ENCODE measurements at regions not wholly inside any gene's neighbourhood (a gene's known extent, or its start where the extent isn't known, plus 50 kb on each side); places are given as distances from the start of the nearest gene placed in this dataset.

- TF ChIP-seq MAX (IDR thresholded peaks at IDR 0.05), result no peak
- no peak for TF ChIP-seq EGR1 (IDR thresholded peaks at IDR 0.05)
- TF ChIP-seq FOXM1 (IDR thresholded peaks at IDR 0.05; ENCODE audit: borderline replicate concordance, low read depth), result no peak
- no peak for TF ChIP-seq RAD21 (IDR thresholded peaks at IDR 0.05; ENCODE audit: low read depth)
- no peak for TF ChIP-seq YY1 (IDR thresholded peaks at IDR 0.05; ENCODE audit: low read depth)
- TF ChIP-seq, protein P1, sequence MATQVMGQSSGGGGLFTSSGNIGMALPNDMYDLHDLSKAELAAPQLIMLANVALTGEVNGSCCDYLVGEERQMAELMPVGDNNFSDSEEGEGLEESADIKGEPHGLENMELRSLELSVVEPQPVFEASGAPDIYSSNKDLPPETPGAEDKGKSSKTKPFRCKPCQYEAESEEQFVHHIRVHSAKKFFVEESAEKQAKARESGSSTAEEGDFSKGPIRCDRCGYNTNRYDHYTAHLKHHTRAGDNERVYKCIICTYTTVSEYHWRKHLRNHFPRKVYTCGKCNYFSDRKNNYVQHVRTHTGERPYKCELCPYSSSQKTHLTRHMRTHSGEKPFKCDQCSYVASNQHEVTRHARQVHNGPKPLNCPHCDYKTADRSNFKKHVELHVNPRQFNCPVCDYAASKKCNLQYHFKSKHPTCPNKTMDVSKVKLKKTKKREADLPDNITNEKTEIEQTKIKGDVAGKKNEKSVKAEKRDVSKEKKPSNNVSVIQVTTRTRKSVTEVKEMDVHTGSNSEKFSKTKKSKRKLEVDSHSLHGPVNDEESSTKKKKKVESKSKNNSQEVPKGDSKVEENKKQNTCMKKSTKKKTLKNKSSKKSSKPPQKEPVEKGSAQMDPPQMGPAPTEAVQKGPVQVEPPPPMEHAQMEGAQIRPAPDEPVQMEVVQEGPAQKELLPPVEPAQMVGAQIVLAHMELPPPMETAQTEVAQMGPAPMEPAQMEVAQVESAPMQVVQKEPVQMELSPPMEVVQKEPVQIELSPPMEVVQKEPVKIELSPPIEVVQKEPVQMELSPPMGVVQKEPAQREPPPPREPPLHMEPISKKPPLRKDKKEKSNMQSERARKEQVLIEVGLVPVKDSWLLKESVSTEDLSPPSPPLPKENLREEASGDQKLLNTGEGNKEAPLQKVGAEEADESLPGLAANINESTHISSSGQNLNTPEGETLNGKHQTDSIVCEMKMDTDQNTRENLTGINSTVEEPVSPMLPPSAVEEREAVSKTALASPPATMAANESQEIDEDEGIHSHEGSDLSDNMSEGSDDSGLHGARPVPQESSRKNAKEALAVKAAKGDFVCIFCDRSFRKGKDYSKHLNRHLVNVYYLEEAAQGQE (IDR thresholded peaks at IDR 0.05; ENCODE audit: low read depth), result no peak
- no peak for TF ChIP-seq CREB1 (IDR thresholded peaks at IDR 0.05; ENCODE audit: low read depth)
- no peak for TF ChIP-seq TCF12 (IDR thresholded peaks at IDR 0.05; ENCODE audit: low read depth)
- TF ChIP-seq CEBPB (IDR thresholded peaks at IDR 0.05), result no peak
- no peak for TF ChIP-seq EP300 (IDR thresholded peaks at IDR 0.05; ENCODE audit: borderline replicate concordance)
- no peak for TF ChIP-seq TEAD4 (IDR thresholded peaks at IDR 0.05)
Measured at GRCh38 chr12:115213538-115214016, 529.6 kb upstream of the TBX3 start.

DNA sequence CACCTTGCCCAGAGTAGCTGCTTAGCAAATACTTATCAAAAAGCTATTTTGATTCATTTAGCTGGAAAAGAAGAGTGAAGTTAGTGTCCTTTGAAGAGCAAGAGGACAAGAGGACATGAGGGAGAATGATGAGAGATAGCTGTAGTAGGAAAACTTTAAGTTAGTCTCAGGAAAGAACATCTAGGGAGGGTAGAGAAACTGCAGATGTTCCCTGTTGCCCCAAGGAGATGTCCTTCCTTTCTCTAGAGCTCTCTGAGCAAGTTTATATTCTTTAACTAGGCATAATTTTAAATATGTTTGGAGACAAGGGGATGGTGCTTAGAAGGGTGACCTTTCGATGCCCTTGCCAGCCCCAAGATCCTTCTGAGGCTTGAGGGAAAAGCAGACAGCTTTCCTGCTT, 529.1 kb upstream of the TBX3 start:
- TF ChIP-seq EP300 (IDR thresholded peaks at IDR 0.05; ENCODE audit: borderline replicate concordance) (no peak), TEAD4 (IDR thresholded peaks at IDR 0.05) (no peak), YY1 (IDR thresholded peaks at IDR 0.05; ENCODE audit: low read depth) (no peak), ZBTB7A (IDR thresholded peaks at IDR 0.05; ENCODE audit: low read depth) (no peak), TCF12 (IDR thresholded peaks at IDR 0.05; ENCODE audit: low read depth) (no peak), FOXM1 (IDR thresholded peaks at IDR 0.05; ENCODE audit: borderline replicate concordance, low read depth) (no peak), EGR1 (IDR thresholded peaks at IDR 0.05) (no peak), CEBPB (IDR thresholded peaks at IDR 0.05) (no peak), NFIC (IDR thresholded peaks at IDR 0.05) (no peak), CREB1 (IDR thresholded peaks at IDR 0.05; ENCODE audit: low read depth) (no peak), RAD21 (IDR thresholded peaks at IDR 0.05; ENCODE audit: low read depth) (no peak), TAF1 (IDR thresholded peaks at IDR 0.05; ENCODE audit: low read depth) (no peak), MAX (IDR thresholded peaks at IDR 0.05) (no peak)
- TF ChIP-seq, protein P2, sequence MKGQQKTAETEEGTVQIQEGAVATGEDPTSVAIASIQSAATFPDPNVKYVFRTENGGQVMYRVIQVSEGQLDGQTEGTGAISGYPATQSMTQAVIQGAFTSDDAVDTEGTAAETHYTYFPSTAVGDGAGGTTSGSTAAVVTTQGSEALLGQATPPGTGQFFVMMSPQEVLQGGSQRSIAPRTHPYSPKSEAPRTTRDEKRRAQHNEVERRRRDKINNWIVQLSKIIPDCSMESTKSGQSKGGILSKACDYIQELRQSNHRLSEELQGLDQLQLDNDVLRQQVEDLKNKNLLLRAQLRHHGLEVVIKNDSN (IDR thresholded peaks at IDR 0.05), result no peak
- TF ChIP-seq, protein P1 (IDR thresholded peaks at IDR 0.05; ENCODE audit: low read depth), result no peak

DNA sequence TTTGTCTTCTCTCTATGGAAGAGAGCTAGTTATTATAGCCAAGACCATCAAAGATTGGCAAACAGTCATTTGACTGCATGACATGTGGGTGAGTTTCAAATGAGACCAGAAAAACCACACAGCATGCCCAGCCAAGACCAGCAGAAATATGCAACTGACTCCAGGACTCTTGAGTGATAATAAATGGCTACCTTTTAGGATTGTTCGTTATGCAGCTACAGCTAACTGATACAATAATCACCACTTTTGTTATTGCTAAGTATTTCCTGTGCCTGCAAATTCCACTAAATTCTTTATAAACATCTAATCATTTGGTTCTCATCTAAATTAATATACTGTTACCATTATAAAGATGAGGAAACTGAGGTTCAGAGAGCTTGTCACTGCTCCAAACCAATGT, 528.4 kb upstream of the TBX3 start:
- TF ChIP-seq FOXM1 (IDR thresholded peaks at IDR 0.05; ENCODE audit: borderline replicate concordance, low read depth), result no peak
- TF ChIP-seq CREB1 (IDR thresholded peaks at IDR 0.05; ENCODE audit: low read depth), result no peak
- TF ChIP-seq RAD21 (IDR thresholded peaks at IDR 0.05; ENCODE audit: low read depth), result no peak
- no peak for TF ChIP-seq EP300 (IDR thresholded peaks at IDR 0.05; ENCODE audit: borderline replicate concordance)
- TF ChIP-seq EGR1 (IDR thresholded peaks at IDR 0.05), result no peak
- TF ChIP-seq, protein P1 (IDR thresholded peaks at IDR 0.05; ENCODE audit: low read depth), result no peak
- no peak for TF ChIP-seq CEBPB (IDR thresholded peaks at IDR 0.05)
- TF ChIP-seq, protein P2 (IDR thresholded peaks at IDR 0.05), result no peak
- TF ChIP-seq TEAD4 (IDR thresholded peaks at IDR 0.05), result no peak
- TF ChIP-seq MAX (IDR thresholded peaks at IDR 0.05), result no peak
- no peak for TF ChIP-seq NFIC (IDR thresholded peaks at IDR 0.05)
- TF ChIP-seq TAF1 (IDR thresholded peaks at IDR 0.05; ENCODE audit: low read depth), result no peak
- no peak for TF ChIP-seq YY1 (IDR thresholded peaks at IDR 0.05; ENCODE audit: low read depth)
- no peak for TF ChIP-seq TCF12 (IDR thresholded peaks at IDR 0.05; ENCODE audit: low read depth)
- TF ChIP-seq ZBTB7A (IDR thresholded peaks at IDR 0.05; ENCODE audit: low read depth), result no peak
